Hematopoietic multipotent progenitor cell treated with erythropoietin and hydrocortisone succinate and interleukin-3 and kit ligand, for 15 days (in vitro differentiated cells): ENCODE measurements at regions not wholly inside any gene's neighbourhood (a gene's known extent, or its start where the extent isn't known, plus 50 kb on each side); places are given as distances from the start of the nearest gene placed in this dataset.
"Not testable (repeated sequence)": the region's sequence is repeated elsewhere in the genome, so short reads cannot be mapped to it uniquely, and the experiment has no call there.

Experiments
- DNase-seq: peaks from one replicate; pipeline ENCODE4 v3.0.0-alpha.2; 2015; ENCODE audit warnings: low spot score

- no peak for DNase-seq
These were observed 119.7 kb upstream of the ZFP64 start for GRCh38 chr20:52311209-52311794.

GRCh38 chr20:52309181-52309580, 117.6 kb upstream of the ZFP64 start:
- no peak for DNase-seq

GRCh38 chr20:52306477-52306876, 114.9 kb upstream of the ZFP64 start:
- DNase-seq, result no peak

GRCh38 chr20:52305858-52306257, 114.3 kb upstream of the ZFP64 start:
- DNase-seq, result no peak

GRCh38 chr20:52305024-52305645, 113.6 kb upstream of the ZFP64 start:
- DNase-seq, result no peak

GRCh38 chr20:52303281-52303950, 111.8 kb upstream of the ZFP64 start:
- no peak for DNase-seq

GRCh38 chr20:52302736-52303135, 111.2 kb upstream of the ZFP64 start:
- no peak for DNase-seq

- DNase-seq, result not testable (repeated sequence)
These were observed 110.5 kb upstream of the ZFP64 start for GRCh38 chr20:52302051-52302450.

- no peak for DNase-seq
These were observed 104.0 kb upstream of the ZFP64 start for GRCh38 chr20:52295556-52295955.

GRCh38 chr20:52294106-52294628, 102.6 kb upstream of the ZFP64 start:
- DNase-seq, result no peak

- DNase-seq, result no peak
These were observed 99.5 kb upstream of the ZFP64 start for GRCh38 chr20:52291109-52291508.

GRCh38 chr20:52290569-52290968, 99.0 kb upstream of the ZFP64 start:
- DNase-seq, result no peak

GRCh38 chr20:52289956-52290565, 98.5 kb upstream of the ZFP64 start:
- DNase-seq, result no peak

GRCh38 chr20:52280407-52280806, 88.8 kb upstream of the ZFP64 start:
- DNase-seq, result no peak

GRCh38 chr20:52279706-52280105, 88.1 kb upstream of the ZFP64 start:
- no peak for DNase-seq

- no peak for DNase-seq
These were observed 83.7 kb upstream of the ZFP64 start for GRCh38 chr20:52275181-52275691.

- no peak for DNase-seq
These were observed 79.1 kb upstream of the ZFP64 start for GRCh38 chr20:52270696-52271095.

GRCh38 chr20:52270001-52270606, 78.5 kb upstream of the ZFP64 start:
- no peak for DNase-seq

GRCh38 chr20:52269321-52269720, 77.7 kb upstream of the ZFP64 start:
- DNase-seq, result no peak

- DNase-seq, result no peak
These were observed 76.7 kb upstream of the ZFP64 start for GRCh38 chr20:52268184-52268749.

GRCh38 chr20:52267418-52267817, 75.8 kb upstream of the ZFP64 start:
- DNase-seq, result no peak

GRCh38 chr20:52263757-52264156, 72.2 kb upstream of the ZFP64 start:
- no peak for DNase-seq
